Retinal pigment epithelial cell (primary cell): ENCODE measurements at regions not wholly inside any gene's neighbourhood (a gene's known extent, or its start where the extent isn't known, plus 50 kb on each side); places are given as distances from the start of the nearest gene placed in this dataset.
A peak's percentile ranks its signal among the peaks of the same experiment; 100 is the strongest.
"Not testable (repeated sequence)": the region's sequence is repeated elsewhere in the genome, so short reads cannot be mapped to it uniquely, and the experiment has no call there.

Experiments
- DNase-seq: peaks from one replicate; pipeline ENCODE4 v3.0.0-alpha.2; 2010; ENCODE audit warnings: low read depth
- H3K4me3 ChIP-seq: 2 replicates; pipeline ENCODE4 v1.5.1; 2011; ENCODE audit warnings: mild to moderate bottlenecking, low read length, control low read depth, moderate library complexity
- TF ChIP-seq, protein P1 (sequence below): conservative IDR thresholded peaks from 2 replicates; pipeline ENCODE4 v1.5.1; 2011; ENCODE audit warnings: low read depth, low read length, control low read depth, inconsistent platforms

DNA sequence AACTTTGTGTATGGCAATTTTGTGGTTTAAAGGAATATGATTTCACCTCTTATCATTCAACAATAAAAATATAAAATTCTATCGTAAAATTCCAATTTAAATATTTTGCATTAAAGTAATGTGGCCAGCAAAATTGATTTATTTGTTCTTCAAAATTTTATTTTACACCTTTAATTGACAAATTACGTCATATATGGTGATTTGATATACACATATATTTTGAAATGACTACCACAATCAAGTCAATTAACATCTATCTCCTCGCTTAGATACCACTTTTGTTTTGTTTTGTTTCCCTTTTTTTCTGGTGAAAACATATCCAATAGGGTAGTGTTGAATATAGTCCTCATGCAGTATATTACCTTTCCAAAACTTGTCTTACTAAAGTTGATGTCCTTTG lies 467.6 kb upstream of the HS3ST5 start:
- TF ChIP-seq, protein P1, sequence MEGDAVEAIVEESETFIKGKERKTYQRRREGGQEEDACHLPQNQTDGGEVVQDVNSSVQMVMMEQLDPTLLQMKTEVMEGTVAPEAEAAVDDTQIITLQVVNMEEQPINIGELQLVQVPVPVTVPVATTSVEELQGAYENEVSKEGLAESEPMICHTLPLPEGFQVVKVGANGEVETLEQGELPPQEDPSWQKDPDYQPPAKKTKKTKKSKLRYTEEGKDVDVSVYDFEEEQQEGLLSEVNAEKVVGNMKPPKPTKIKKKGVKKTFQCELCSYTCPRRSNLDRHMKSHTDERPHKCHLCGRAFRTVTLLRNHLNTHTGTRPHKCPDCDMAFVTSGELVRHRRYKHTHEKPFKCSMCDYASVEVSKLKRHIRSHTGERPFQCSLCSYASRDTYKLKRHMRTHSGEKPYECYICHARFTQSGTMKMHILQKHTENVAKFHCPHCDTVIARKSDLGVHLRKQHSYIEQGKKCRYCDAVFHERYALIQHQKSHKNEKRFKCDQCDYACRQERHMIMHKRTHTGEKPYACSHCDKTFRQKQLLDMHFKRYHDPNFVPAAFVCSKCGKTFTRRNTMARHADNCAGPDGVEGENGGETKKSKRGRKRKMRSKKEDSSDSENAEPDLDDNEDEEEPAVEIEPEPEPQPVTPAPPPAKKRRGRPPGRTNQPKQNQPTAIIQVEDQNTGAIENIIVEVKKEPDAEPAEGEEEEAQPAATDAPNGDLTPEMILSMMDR = no peak
- no peak for DNase-seq
- H3K4me3 ChIP-seq = no peak overlapping the region

DNA sequence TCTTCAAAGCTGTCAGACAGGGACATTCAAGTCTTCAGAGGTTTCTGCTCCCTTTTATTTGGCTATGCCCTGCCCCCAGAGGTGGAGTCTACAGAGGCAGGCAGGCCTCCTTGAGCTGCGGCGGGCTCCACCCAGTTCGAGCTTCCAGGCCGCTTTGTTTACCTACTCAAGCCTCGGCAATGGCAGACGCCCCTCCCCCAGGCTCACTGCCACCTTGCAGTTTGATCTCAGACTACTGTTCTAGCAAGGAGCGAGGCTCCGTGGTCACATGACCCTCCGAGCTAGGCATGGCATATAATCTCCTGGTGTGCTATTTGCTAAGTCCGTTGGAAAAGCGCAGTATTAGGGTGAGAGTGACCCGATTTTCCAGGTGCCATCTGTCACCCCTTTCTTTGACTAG lies 462.6 kb upstream of the HS3ST5 start:
- H3K4me3 ChIP-seq = not testable (repeated sequence)

GRCh38 chr6:114796576-114796975 lies 453.8 kb upstream of the HS3ST5 start:
- DNase-seq = no peak
- TF ChIP-seq, protein P1 = no peak
- no peak overlapping the region for H3K4me3 ChIP-seq

More for the DNA sequence above, 462.6 kb upstream of the HS3ST5 start:
- DNase-seq = not testable (repeated sequence)

- no peak overlapping the region for H3K4me3 ChIP-seq
- TF ChIP-seq, protein P1 = no peak
- DNase-seq = no peak
Measured at GRCh38 chr6:114793428-114793827, 450.6 kb upstream of the HS3ST5 start.

GRCh38 chr6:114785235-114786127 lies 442.7 kb upstream of the HS3ST5 start:
- H3K4me3 ChIP-seq = no peak overlapping the region
- DNase-seq = peak; percentile 41

DNA sequence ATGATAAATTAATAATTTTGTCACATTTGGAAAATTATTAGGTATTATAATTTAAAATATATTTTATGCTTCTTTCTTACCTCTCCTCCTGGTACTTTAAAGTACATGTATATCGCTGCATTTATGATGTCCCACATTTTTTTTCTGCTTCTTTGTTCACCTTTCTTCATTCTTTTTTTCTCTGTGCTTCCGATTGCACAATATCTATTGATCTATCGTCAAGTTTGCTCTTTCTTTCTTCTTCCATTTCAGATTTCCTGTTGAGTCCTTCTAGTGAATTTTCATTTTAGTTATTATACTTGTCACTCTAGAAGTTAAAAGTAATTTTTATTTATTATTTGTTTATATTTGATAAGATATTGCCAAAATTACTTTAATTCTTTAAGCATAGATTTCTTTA lies 441.0 kb upstream of the HS3ST5 start:
- DNase-seq = no peak
- H3K4me3 ChIP-seq = no peak overlapping the region
- TF ChIP-seq, protein P1 = no peak

More at GRCh38 chr6:114785235-114786127, 442.7 kb upstream of the HS3ST5 start:
- TF ChIP-seq, protein P1 = no peak

DNA sequence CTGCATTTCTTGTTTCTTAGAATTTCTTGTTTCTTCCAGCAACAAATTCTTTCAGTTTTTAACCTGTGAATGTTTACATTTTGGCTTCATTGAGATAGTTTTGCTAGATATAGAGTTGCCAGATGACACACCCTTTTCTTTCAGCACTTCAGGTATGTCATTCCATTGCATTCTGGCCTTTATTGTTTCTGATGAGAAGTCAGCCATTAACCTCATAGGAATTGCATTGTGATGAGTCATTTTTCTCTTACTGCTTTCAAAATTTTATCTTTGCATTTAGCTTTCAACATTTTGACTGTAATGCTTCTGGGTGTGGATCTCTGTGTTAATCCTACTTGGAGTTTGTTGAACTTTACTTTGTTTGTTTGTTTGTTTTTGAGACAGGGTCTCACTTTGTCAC lies 440.3 kb upstream of the HS3ST5 start:
- DNase-seq = no peak
- TF ChIP-seq, protein P1 = no peak

More for the DNA sequence above, 440.3 kb upstream of the HS3ST5 start:
- no peak overlapping the region for H3K4me3 ChIP-seq
